Renal cortical epithelial cell (primary cell): ENCODE measurements at regions not wholly inside any gene's neighbourhood (a gene's known extent, or its start where the extent isn't known, plus 50 kb on each side); places are given as distances from the start of the nearest gene placed in this dataset.

Experiments
- DNase-seq: peaks from one replicate; pipeline ENCODE4 v3.0.0-alpha.2; 2011; ENCODE audit warnings: low read depth

- no peak for DNase-seq
Observed at GRCh38 chr15:31473385-31474058, 146.9 kb downstream of the KLF13 start.

DNA sequence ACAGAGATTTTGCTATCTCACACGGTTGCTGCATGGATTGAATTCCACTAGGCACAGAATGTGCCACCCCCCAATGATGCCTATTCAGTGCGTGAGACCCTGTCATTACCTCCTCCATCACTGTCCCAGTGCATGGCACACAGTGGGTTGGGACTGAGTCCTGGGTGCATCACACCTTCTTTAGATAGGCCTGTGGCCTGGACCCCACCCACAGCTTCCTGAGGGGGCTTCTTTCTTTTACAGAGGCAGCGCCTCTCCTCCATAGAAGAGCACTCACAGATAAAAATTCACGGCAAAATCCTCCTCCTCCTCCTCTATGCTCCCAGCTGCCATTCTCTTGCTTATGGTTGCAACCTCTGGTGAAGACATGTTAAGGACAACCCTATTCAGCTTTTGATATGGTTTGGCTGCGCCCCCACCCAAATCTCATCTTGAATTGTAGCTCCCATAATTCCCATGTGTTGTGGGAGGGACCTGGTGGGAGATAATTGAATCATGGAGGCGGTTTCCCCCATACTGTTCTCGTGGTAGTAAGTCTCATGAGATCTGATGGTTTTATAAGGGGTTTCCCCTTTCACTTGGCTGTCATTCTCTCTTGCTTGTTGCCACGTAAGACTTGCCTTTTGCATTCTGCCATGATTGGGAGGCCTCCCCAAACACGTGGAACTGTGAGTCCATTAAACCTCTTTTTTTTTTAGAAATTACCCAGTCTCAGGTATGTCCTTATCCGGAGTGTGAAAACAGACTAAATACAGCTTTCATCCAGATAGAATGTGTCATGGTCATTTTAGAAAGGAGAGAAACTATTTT lies 147.6 kb downstream of the KLF13 start:
- DNase-seq: no peak

GRCh38 chr15:31476236-31476810 lies 149.7 kb downstream of the KLF13 start:
- DNase-seq: no peak

- DNase-seq: no peak
Observed at GRCh38 chr15:31476866-31477265, 150.2 kb downstream of the KLF13 start.

DNA sequence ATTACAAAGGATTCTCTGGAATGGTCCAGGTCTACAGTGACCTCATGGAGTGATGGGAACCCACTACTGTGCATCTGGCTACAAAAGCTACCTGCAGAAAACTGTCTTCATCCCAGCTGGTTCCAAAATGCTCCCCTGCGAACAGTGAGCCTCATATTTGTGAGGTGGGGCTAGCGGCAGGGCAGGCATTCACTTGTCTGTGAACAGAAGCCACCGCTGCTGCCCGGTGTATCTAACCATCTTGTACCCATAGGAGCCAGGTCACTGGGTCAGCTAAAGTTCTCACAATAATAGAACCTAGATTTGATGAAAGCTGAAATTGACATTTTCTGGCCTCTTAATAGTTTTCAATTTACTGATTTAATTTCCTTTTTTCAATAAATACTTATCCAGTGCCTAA lies 150.7 kb downstream of the KLF13 start:
- DNase-seq: no peak

DNA sequence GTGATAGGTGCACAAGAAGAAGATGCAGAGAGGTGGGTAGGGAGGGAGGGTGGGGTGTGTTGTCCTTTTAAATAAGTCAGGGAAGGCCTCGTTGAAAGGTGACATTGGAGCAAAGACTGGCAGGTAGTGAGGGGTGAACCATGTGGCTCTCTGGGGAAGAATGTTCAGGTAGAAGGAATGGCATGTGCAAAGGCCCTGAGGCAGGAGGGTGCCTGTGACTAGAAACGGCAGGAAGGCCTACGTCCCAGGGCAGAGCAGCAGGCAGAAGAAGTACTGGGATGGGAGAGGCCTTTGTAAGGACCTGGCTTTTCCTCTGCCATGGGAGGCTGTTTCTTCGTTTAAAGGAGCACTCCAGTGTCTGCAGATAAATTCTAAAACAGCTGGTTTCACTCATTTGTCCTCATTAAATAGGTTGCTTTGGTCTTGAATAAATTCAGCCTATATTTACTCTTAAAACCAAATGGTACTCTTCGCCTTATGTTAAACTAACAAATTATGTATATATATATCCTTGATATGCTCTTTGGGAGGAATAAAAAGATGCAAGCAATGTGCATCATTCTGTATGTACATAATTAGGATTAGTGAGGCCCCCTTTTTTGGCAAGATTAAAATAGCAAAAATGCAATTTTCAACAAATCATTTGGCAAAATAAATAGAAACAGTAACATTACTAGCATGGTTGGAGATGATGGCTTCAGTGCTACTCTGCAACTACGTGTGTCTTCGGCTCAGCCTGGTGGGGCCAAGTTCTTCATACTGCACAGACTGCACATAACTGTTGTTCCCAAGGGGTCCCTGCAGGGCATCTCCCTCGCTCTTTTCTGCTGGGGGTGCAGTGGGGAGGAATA lies 151.4 kb downstream of the KLF13 start:
- no peak for DNase-seq

- no peak for DNase-seq
Observed at GRCh38 chr15:31478702-31479221, 152.1 kb downstream of the KLF13 start.

GRCh38 chr15:31480356-31481025 lies 153.9 kb downstream of the KLF13 start:
- no peak for DNase-seq

DNA sequence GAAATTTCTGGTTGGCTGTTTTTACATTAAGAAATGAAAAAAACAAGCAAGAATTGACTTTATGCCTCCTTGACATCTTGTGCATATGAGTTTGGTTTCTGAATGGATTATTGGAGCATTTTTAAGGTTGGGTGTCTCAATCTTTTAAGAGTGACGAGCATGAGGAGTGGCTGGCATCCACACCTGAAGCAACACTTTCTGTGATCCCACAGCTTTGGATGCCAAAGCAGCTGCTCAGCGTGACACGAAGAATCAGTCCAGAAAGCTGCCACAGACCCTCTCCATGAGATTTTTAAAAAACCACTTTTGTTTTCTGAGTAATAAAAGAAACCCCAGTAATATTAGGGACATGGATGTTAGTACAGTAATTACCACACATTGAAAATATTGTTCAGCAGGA lies 154.5 kb downstream of the KLF13 start:
- no peak for DNase-seq

GRCh38 chr15:31482122-31482922 lies 155.7 kb downstream of the KLF13 start:
- DNase-seq: no peak

DNA sequence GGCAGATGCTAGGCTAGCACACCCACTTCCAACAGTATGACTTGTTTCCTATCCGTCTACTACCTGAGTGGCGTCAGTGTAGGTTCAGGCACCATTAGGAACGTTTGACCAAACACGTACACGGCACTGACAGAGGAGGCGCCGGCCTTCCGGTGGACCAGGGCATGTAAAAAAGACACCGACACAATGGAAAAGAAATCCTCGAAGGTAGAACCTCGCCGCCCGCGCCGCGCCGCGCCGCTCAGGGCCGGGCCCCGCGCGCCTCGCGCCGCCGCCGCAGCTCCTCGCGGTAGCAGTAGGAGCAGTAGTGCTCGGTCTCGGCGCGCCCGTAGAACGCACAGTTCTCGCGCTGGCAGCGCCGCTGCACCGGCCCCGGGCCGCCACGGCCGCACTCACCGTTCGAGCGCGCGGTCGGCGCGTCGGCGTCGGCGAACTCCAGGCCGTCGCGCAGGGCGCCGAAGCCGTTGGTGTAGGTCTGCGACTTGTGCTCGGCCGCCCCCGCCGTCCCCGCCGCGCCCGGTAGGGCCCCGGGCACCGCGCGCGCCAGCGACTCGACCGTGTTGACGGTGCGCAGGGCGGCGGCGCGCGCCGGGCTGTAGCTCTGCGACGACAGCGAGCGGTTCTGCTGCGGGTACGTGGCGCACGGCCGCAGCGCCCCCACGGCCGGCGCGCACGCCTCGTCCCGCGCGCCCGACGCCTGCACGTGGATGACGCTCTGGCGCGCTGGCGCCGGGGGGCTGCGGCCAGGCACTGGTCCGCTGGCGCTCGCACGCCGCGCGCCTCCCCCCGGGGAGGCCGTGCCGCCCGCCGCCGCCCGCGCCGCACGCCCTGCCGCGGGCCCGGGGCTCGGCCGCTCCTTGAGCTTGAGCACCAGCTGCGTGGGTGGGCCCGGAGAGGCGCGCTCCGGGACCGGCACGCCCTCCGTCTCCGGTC lies 156.7 kb downstream of the KLF13 start:
- no peak for DNase-seq

DNA sequence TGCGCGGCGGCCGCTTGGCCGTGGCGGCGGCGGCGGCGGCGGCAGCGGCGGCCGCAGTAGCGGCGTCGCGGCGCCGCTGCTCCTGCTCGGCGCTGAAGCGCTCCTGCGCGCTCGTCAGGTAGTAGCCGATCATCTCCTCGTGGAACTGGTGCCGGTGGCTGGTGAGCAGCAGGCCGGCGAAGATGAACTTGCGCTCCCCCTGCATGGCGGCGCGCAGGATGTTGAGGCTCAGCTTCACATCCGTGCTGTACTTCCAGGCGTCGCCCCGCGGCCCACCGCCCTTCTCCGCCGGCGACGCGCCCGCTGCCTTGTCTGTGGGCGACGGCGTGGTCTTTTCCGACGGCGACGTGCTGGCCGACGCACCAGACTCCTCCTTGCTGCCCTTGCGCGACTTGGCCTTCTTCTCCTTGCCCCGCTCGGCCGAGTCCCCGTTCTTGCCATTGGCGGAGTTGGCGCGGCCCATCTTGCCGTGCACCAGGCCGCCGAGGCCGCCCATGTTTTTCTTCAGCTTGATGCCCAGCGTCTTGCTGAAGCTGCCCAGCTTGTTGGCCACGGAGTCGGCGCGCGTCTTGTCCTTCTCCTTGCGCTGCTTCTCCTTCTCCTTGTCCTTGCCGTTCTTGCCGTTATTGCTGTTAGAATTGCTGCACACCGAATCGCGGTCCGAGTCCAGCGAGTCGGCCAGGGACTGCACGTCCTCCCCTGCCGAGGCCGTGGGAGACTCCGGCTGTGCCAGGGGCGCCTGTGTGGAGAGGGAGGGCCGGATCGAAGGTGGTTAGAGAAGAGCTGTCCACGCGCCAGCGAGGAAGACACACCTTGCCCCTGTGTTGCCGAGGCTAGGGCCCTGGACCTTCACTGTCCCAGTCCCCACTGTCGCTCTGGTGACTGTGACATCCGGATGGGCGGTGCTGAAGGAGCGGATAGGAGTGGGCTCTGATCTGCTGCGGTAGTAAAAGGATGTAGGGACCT lies 157.6 kb downstream of the KLF13 start:
- DNase-seq: no peak

DNA sequence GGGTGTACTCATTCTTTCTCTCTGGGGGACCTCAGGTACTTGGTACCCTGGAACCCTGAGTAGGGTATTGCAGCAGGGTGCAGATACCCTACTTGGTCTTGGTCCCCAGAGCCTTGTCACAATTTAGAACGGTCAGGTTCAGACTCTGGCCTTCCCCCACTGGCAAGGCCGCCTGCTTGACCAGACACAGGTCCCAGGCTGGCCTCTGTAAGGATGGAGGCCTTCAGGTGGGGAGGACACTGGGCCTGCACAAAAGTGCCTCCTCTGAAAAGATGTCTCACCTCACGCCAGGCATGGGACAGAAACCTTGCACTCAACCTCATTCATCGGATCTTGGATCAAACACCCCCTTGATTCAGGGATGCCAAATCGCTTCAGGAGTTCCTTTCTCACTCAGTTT lies 158.4 kb downstream of the KLF13 start:
- no peak for DNase-seq

- no peak for DNase-seq
Observed at GRCh38 chr15:31485431-31485830, 158.8 kb downstream of the KLF13 start.

GRCh38 chr15:31485911-31486461 lies 159.4 kb downstream of the KLF13 start:
- no peak for DNase-seq

DNA sequence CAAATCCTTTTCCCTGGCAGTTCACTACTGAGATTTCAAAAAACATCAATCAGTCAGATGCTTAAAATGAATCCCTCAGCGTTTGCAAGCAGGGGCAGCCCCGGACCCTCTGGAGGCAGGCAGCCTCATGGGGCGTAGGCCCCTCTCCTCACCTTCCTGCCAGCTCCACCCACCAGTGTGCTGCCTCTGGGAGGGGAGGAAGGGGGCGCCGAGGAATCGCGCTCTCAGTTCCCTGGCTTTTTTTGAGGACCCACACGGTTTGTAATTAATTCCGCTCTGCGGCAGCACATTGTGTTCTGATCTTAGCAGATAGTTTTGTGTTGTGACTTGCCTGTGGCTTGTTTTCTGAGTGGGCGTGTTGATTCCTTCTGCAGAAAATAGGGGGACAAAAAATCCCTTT lies 159.9 kb downstream of the KLF13 start:
- DNase-seq: no peak

GRCh38 chr15:31486906-31487695 lies 160.5 kb downstream of the KLF13 start:
- no peak for DNase-seq
